ENCODE measurements at regions not wholly inside any gene's neighbourhood (a gene's known extent, or its start where the extent isn't known, plus 50 kb on each side); places are given as distances from the start of the nearest gene placed in this dataset.

GRCh38 chr1:192010406-192010805 lies 147.9 kb upstream of the RGS18 start:
- WGBS, 2 donors = 82 to 87% methylated on average over 1 of the region's 1 CpG
- no peaks in the 10 kb centered on the region for H3K27me3 ChIP-seq
- ATAC-seq (ENCODE audit: low FRiP score in 2 of 2) (no peak), DNase-seq (no peak)
- no peaks in the 10 kb centered on the region for H3K36me3 ChIP-seq
- H3K27ac ChIP-seq = no peak overlapping the region
- H3K4me1 ChIP-seq = no peaks in the 10 kb centered on the region
- no peak for TF ChIP-seq POLR2AphosphoS5 (IDR thresholded peaks at IDR 0.05)
- TF ChIP-seq CTCF (IDR thresholded peaks at IDR 0.05) = no peak
- TF ChIP-seq POLR2A (IDR thresholded peaks at IDR 0.05) = no peak
- no peak for TF ChIP-seq EP300 (IDR thresholded peaks at IDR 0.05)
- H3K9me3 ChIP-seq = peaks cover 0 to 3% (median 0%) of the 10 kb centered on the region in 4 donors
- no peak overlapping the region for H3K4me3 ChIP-seq

DNA sequence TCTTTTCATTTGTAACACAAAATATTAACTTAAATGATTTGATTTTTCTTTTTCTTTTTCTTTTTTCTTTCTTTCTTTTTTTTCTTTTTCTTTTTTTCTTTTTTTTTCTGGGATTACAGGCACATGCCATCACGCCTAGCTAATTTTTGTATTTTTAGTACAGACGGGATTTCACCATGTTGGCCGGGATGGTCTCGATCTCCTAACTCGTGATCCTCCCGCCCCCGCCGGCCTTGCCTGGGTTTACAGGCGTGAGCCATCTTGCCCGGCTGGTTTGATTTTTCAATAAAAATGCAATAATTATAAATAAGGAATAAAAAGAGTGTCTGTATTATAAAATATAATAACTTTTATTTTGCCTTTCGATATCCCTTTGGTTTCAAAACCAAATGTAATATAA lies 146.7 kb upstream of the RGS18 start:
- H3K9me3 ChIP-seq = peaks cover 0 to 3% (median 0%) of the 10 kb centered on the region in 4 donors
- no peaks in the 10 kb centered on the region for H3K4me1 ChIP-seq
- TF ChIP-seq EP300 (IDR thresholded peaks at IDR 0.05) (no peak), CTCF (IDR thresholded peaks at IDR 0.05) (no peak), POLR2AphosphoS5 (IDR thresholded peaks at IDR 0.05) (no peak), POLR2A (IDR thresholded peaks at IDR 0.05) (no peak)
- H3K4me3 ChIP-seq = no peak overlapping the region
- ATAC-seq (ENCODE audit: low FRiP score in 2 of 2) (no peak), DNase-seq (peak in 1 of 2 donors; percentile 16)
- 94 to 95% methylated on average over 11 of the region's 11 CpGs for WGBS, 2 donors
- H3K36me3 ChIP-seq = no peaks in the 10 kb centered on the region
- H3K27ac ChIP-seq = no peak overlapping the region
- no peaks in the 10 kb centered on the region for H3K27me3 ChIP-seq

DNA sequence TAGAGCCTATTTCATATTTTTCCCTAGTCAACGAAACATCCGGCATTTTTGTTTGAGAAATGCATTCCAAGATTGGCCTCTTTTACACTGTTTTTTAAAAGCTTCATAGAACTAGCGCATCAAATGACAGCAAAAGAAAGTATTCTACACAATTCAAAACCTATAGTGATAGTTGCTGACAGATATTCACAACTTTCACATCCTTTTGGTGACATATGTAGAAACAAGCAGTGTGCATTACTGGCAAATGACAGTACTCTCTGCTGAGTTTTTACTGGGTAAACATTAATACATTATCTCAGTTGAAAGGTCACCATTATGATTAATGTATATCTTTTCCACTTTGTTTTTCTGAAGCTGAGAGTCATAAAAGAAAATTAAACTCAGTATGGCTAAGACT lies 135.4 kb upstream of the RGS18 start:
- peaks cover 0 to 3% (median 0%) of the 10 kb centered on the region in 4 donors for H3K9me3 ChIP-seq
- DNase-seq (no peak), ATAC-seq (ENCODE audit: low FRiP score in 2 of 2) (no peak)
- 85 to 89% methylated on average over 3 of the region's 3 CpGs for WGBS, 2 donors
- TF ChIP-seq EP300 (IDR thresholded peaks at IDR 0.05) (no peak), POLR2AphosphoS5 (IDR thresholded peaks at IDR 0.05) (no peak), POLR2A (IDR thresholded peaks at IDR 0.05) (no peak), CTCF (IDR thresholded peaks at IDR 0.05) (no peak)
- no peaks in the 10 kb centered on the region for H3K27me3 ChIP-seq
- no peaks in the 10 kb centered on the region for H3K4me1 ChIP-seq
- H3K27ac ChIP-seq = no peak overlapping the region
- H3K36me3 ChIP-seq = no peaks in the 10 kb centered on the region
- no peak overlapping the region for H3K4me3 ChIP-seq

DNA sequence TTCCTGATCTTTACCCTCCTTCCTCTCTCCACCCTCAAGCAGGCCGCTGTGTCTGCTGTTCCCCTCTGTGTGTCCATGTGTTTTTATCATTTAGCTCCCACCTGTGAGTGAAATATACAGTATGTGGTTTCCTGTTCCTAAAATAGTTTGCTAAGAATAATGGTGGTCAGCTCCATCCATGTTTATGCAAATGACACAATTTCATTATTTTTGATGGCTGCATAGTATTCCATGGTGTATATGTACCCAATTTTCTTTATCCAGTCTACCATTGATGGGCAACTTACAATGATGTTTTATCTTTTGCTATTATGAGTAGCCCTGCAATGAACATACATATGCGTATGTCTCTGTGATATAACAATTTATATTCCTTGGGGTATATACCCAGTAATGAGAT lies 133.4 kb upstream of the RGS18 start:
- 88 to 95% methylated on average over 2 of the region's 2 CpGs for WGBS, 2 donors
- Histone ChIP-seq H3K4me3 (no peak overlapping the region), H3K27me3 (no peaks in the 10 kb centered on the region), H3K4me1 (no peaks in the 10 kb centered on the region), H3K36me3 (no peaks in the 10 kb centered on the region), H3K9me3 (peaks cover 0 to 3% (median 0%) of the 10 kb centered on the region in 4 donors), H3K27ac (no peak overlapping the region)
- no peak for DNase-seq
- ATAC-seq (ENCODE audit: low FRiP score in 2 of 2) = no peak
- TF ChIP-seq CTCF (IDR thresholded peaks at IDR 0.05) (no peak), EP300 (IDR thresholded peaks at IDR 0.05) (no peak), POLR2A (IDR thresholded peaks at IDR 0.05) (no peak), POLR2AphosphoS5 (IDR thresholded peaks at IDR 0.05) (no peak)

- Histone ChIP-seq H3K4me1 (no peaks in the 10 kb centered on the region), H3K27me3 (no peaks in the 10 kb centered on the region), H3K4me3 (no peak overlapping the region), H3K27ac (no peak overlapping the region), H3K36me3 (no peaks in the 10 kb centered on the region), H3K9me3 (no peaks in the 10 kb centered on the region)
- TF ChIP-seq EP300 (IDR thresholded peaks at IDR 0.05) = no peak
- no peak for TF ChIP-seq CTCF (IDR thresholded peaks at IDR 0.05)
- no peak for TF ChIP-seq POLR2AphosphoS5 (IDR thresholded peaks at IDR 0.05)
- no peak for TF ChIP-seq POLR2A (IDR thresholded peaks at IDR 0.05)
- no peak for DNase-seq
- 69% methylated on average over 1 of the region's 1 CpG for WGBS, 2 donors
- peak in 1 of 2 donors; percentile 31 for ATAC-seq (ENCODE audit: low FRiP score in 2 of 2)
Observed at GRCh38 chr1:192038567-192038966, 119.7 kb upstream of the RGS18 start.

All from upper lobe of left lung (tissue), 6 donors.